Keratinocyte (primary cell): ENCODE measurements at regions not wholly inside any gene's neighbourhood (a gene's known extent, or its start where the extent isn't known, plus 50 kb on each side); places are given as distances from the start of the nearest gene placed in this dataset.

Experiments used
- DNase-seq: peaks from one replicate; pipeline ENCODE4 v3.0.0-alpha.2; 2011; ENCODE audit warnings: low read depth, missing footprints, low spot score
- FAIRE-seq: peaks from 2 replicates; lab custom pipeline; 2011; peaks lifted over from hg19 to GRCh38; lab: Jason Lieb, UNC
- H2AFZ ChIP-seq: 2 replicates; pipeline ENCODE4 v1.6.0; 2012; ENCODE audit warnings: low read length, control low read depth, inconsistent platforms; ENCODE audit not compliant: control insufficient read depth
- H3K27ac ChIP-seq: 2 replicates; pipeline ENCODE4 v1.5.1; 2011; ENCODE audit warnings: low read length; ENCODE audit not compliant: control insufficient read depth, insufficient read depth
- H3K27me3 ChIP-seq: 3 replicates; pipeline ENCODE4 v1.6.0; 2011; ENCODE audit warnings: low read length; ENCODE audit not compliant: control insufficient read depth, insufficient read depth; ENCODE audit errors: extremely low read depth
- H3K36me3 ChIP-seq, 2 experiments: 2 replicates in 1 of 2; 3 replicates in 1 of 2; pipeline ENCODE4 v1.5.1; 2011; ENCODE audit warnings: low read length in 2 of 2, mild to moderate bottlenecking in 1 of 2; ENCODE audit not compliant: control insufficient read depth in 2 of 2, insufficient read depth in 2 of 2; ENCODE audit errors: extremely low read depth in 1 of 2
- H3K4me1 ChIP-seq: 3 replicates; pipeline ENCODE4 v1.5.1; 2011; ENCODE audit warnings: low read length; ENCODE audit not compliant: control insufficient read depth, insufficient read depth; ENCODE audit errors: extremely low read depth
- H3K4me2 ChIP-seq: 3 replicates; pipeline ENCODE4 v1.6.0; 2011; ENCODE audit warnings: low read depth, low read length; ENCODE audit not compliant: control insufficient read depth, insufficient read depth; ENCODE audit errors: extremely low read depth
- H3K4me3 ChIP-seq, 3 experiments: fragments of 200-600 bp in 1 of 3; sonication (generic) in 1 of 3; 2 replicates in 2 of 3; 3 replicates in 1 of 3; pipeline ENCODE4 v1.5.1; 2011 to 2016; ENCODE audit warnings: low read length in 3 of 3, mild to moderate bottlenecking in 3 of 3, control low read depth in 2 of 3, inconsistent platforms in 1 of 3, low read depth in 1 of 3, mixed read lengths in 1 of 3, mixed run types in 1 of 3, moderate library complexity in 1 of 3; ENCODE audit not compliant: control insufficient read depth in 2 of 3, insufficient read depth in 2 of 3; ENCODE audit errors: extremely low read depth in 1 of 3
- H3K79me2 ChIP-seq: 2 replicates; pipeline ENCODE4 v1.6.0; 2012; ENCODE audit warnings: low read length; ENCODE audit not compliant: control insufficient read depth, insufficient read depth
- H3K9ac ChIP-seq: 3 replicates; pipeline ENCODE4 v1.6.0; 2011; ENCODE audit warnings: low read length; ENCODE audit not compliant: control insufficient read depth, insufficient read depth; ENCODE audit errors: extremely low read depth
- H3K9me1 ChIP-seq: 3 replicates; pipeline ENCODE4 v1.6.0; 2011; ENCODE audit warnings: low read length; ENCODE audit not compliant: control insufficient read depth, insufficient read depth; ENCODE audit errors: extremely low read depth
- H3K9me3 ChIP-seq: 2 replicates; pipeline ENCODE4 v1.5.1; 2012; ENCODE audit warnings: low read depth, low read length; ENCODE audit not compliant: control insufficient read depth
- H4K20me1 ChIP-seq: 3 replicates; pipeline ENCODE4 v1.6.0; 2011; ENCODE audit warnings: low read length; ENCODE audit not compliant: control insufficient read depth, insufficient read depth; ENCODE audit errors: extremely low read depth
- CTCF ChIP-seq, 3 experiments: IDR thresholded peaks in 1 of 3; conservative IDR thresholded peaks in 1 of 3; optimal IDR thresholded peaks in 1 of 3; 2 replicates in 2 of 3; 3 replicates in 1 of 3; pipeline versions ENCODE3 to v1.5.1; 2011; ENCODE audit warnings: low read length in 3 of 3, mild to moderate bottlenecking in 3 of 3, moderate library complexity in 2 of 3, control low read depth in 1 of 3, inconsistent platforms in 1 of 3; ENCODE audit not compliant: insufficient read depth in 2 of 3; ENCODE audit errors: extremely low read depth in 1 of 3
- EZH2 ChIP-seq: IDR thresholded peaks from one replicate; pipeline ENCODE4 v1.6.1; 2012; ENCODE audit warnings: inconsistent platforms, mild to moderate bottlenecking, low read length, moderate library complexity
- dilution Hi-C: fragments of 300-500 bp; cut with MboI; formaldehyde crosslinking; loops from one replicate; pipeline ENCODE4 v1.7.0; 2020; ENCODE audit warnings: low sequenced_read_pairs; ENCODE audit not compliant: extremely low pct_ligation_motif_present

DNA sequence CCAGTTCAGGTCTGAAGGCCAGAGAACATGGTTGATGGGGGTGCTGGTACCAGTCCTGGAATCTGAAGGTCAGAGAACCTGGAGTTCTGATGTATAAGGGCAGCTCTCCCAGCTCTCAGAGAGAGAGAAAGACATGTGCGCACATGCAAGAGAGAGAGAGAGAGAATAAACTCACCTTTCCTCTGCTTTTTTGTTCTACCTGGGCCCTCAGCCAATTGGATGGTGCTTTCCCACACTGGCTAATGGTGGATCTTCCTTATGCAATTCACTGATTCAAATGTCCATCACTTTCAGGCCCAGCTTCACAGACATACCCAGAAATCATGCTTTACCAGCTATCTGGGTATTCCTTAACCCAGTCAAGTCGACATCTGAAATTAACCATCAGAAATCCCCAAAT, 377.7 kb upstream of the MEX3C start:
- H3K36me3 ChIP-seq, result no peaks in the 10 kb centered on the region
- no peaks in the 10 kb centered on the region for H3K27me3 ChIP-seq
- H3K9ac ChIP-seq, result no peak overlapping the region
- H3K4me1 ChIP-seq, result no peaks in the 10 kb centered on the region
- no peak overlapping the region for H3K4me3 ChIP-seq
- H2AFZ ChIP-seq, result no peak overlapping the region
- H3K9me3 ChIP-seq, result no peaks in the 10 kb centered on the region
- H3K9me1 ChIP-seq, result no peaks in the 10 kb centered on the region
- dilution Hi-C loops, result no loop called here
- H3K79me2 ChIP-seq, result no peaks in the 10 kb centered on the region
- FAIRE-seq, result no peak
- no peak overlapping the region for H3K27ac ChIP-seq
- DNase-seq, result no peak
- TF ChIP-seq EZH2 (no peak), CTCF (optimal IDR thresholded peaks at IDR 0.05 in 1 of 3, IDR thresholded peaks at IDR 0.05 in 1 of 3, conservative IDR thresholded peaks at IDR 0.05 in 1 of 3; ENCODE audit: extremely low read depth in 1 of 3, insufficient read depth in 2 of 3, low read length in 3 of 3) (no peak)
- H4K20me1 ChIP-seq, result no peaks in the 10 kb centered on the region
- H3K4me2 ChIP-seq, result no peak overlapping the region

DNA sequence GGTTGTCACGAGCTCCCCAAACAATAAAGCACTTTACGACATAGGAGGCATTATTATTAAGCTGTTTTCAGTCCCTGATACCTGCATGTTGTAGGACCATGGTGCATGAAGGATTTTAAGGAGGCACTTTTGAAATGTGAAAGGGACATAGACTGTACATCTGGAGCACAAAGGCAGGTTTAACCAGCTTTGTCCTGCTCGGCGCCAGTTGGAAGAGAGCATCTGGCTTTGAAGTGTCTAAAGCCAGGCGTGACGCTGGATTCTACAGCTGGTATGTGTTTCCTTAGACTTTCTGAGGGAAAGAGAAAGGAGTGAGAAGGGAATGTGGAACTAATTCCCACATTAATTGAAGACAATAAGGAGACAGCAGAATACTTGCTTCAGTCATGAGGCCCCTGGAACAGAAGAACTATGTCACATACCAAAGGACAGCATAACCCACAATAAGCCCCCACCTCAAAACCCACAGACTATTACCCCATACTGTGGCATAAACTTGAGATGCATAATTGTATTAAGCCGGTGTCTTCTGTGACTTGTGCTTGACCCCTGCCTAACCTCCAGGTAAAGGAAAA, 381.0 kb upstream of the MEX3C start:
- H3K4me3 ChIP-seq, result no peak overlapping the region
- H2AFZ ChIP-seq, result no peak overlapping the region
- H3K4me2 ChIP-seq, result no peak overlapping the region
- no peaks in the 10 kb centered on the region for H3K9me3 ChIP-seq
- no peaks in the 10 kb centered on the region for H3K36me3 ChIP-seq
- H3K9me1 ChIP-seq, result no peaks in the 10 kb centered on the region
- no peaks in the 10 kb centered on the region for H4K20me1 ChIP-seq
- H3K27ac ChIP-seq, result no peak overlapping the region
- dilution Hi-C loops, result no loop called here
- TF ChIP-seq EZH2, result no peak
- TF ChIP-seq CTCF (optimal IDR thresholded peaks at IDR 0.05 in 1 of 3, IDR thresholded peaks at IDR 0.05 in 1 of 3, conservative IDR thresholded peaks at IDR 0.05 in 1 of 3; ENCODE audit: extremely low read depth in 1 of 3, insufficient read depth in 2 of 3, low read length in 3 of 3), result no peak
- no peaks in the 10 kb centered on the region for H3K79me2 ChIP-seq
- no peaks in the 10 kb centered on the region for H3K27me3 ChIP-seq
- DNase-seq (no peak), FAIRE-seq (no peak)
- H3K4me1 ChIP-seq, result no peaks in the 10 kb centered on the region
- no peak overlapping the region for H3K9ac ChIP-seq
